HG03159 (cell line): ENCODE measurements at regions not wholly inside any gene's neighbourhood (a gene's known extent, or its start where the extent isn't known, plus 50 kb on each side); places are given as distances from the start of the nearest gene placed in this dataset.
"Not testable (repeated sequence)": the region's sequence is repeated elsewhere in the genome, so short reads cannot be mapped to it uniquely, and the experiment has no call there.

Source experiments
- ATAC-seq: cut with Tn5 transposase; IDR thresholded peaks from one replicate; pipeline ENCODE4 v1.9.1; 2021; ENCODE audit warnings: mild to moderate bottlenecking, moderate library complexity; ENCODE audit not compliant: unreplicated experiment

GRCh38 chrX:128992107-128992971, 531.0 kb downstream of the SMARCA1 start:
- no peak for ATAC-seq

- ATAC-seq, result peak; percentile 82
Measured at GRCh38 chrX:128975745-128976144, 547.5 kb downstream of the SMARCA1 start.

GRCh38 chrX:128973033-128973432, 550.3 kb downstream of the SMARCA1 start:
- ATAC-seq, result no peak

- no peak for ATAC-seq
Measured at GRCh38 chrX:128961290-128961689, 562.0 kb downstream of the SMARCA1 start.

- not testable (repeated sequence) for ATAC-seq
Measured at GRCh38 chrX:128954697-128955096, 568.6 kb downstream of the SMARCA1 start.

- ATAC-seq, result no peak
Measured at GRCh38 chrX:128931071-128931470, 592.2 kb downstream of the SMARCA1 start.

GRCh38 chrX:128929271-128930057, 593.8 kb downstream of the SMARCA1 start:
- ATAC-seq, result no peak

GRCh38 chrX:128928636-128929035, 594.7 kb downstream of the SMARCA1 start:
- ATAC-seq, result no peak

GRCh38 chrX:128927363-128927762, 595.9 kb downstream of the SMARCA1 start:
- no peak for ATAC-seq

GRCh38 chrX:128906753-128907152, 616.5 kb downstream of the SMARCA1 start:
- ATAC-seq, result no peak

- ATAC-seq, result no peak
Measured at GRCh38 chrX:128901018-128901417, 622.3 kb downstream of the SMARCA1 start.

- ATAC-seq, result no peak
Measured at GRCh38 chrX:128897621-128898020, 625.7 kb downstream of the SMARCA1 start.

GRCh38 chrX:128891554-128891953, 631.7 kb downstream of the SMARCA1 start:
- ATAC-seq, result no peak

- ATAC-seq, result no peak
Measured at GRCh38 chrX:128884430-128884829, 638.9 kb downstream of the SMARCA1 start.

GRCh38 chrX:128883650-128884049, 639.6 kb downstream of the SMARCA1 start:
- ATAC-seq, result no peak

- no peak for ATAC-seq
Measured at GRCh38 chrX:128870361-128870760, 652.9 kb downstream of the SMARCA1 start.

GRCh38 chrX:128862557-128862956, 660.7 kb downstream of the SMARCA1 start:
- no peak for ATAC-seq

GRCh38 chrX:128848374-128848773, 674.9 kb downstream of the SMARCA1 start:
- no peak for ATAC-seq

GRCh38 chrX:128846385-128846784, 676.9 kb downstream of the SMARCA1 start:
- ATAC-seq, result no peak

- ATAC-seq, result no peak
Measured at GRCh38 chrX:128818690-128819089, 704.6 kb downstream of the SMARCA1 start.

GRCh38 chrX:128816919-128817318, 706.4 kb downstream of the SMARCA1 start:
- no peak for ATAC-seq

GRCh38 chrX:128807367-128807766, 715.9 kb downstream of the SMARCA1 start:
- no peak for ATAC-seq
